PC-3 (cell line): ENCODE measurements at regions not wholly inside any gene's neighbourhood (a gene's known extent, or its start where the extent isn't known, plus 50 kb on each side); places are given as distances from the start of the nearest gene placed in this dataset.

Experiments used
- CTCF ChIP-seq: fragments of 300-600 bp; sonication (generic); conservative IDR thresholded peaks from 2 replicates; pipeline ENCODE4 v1.5.1; 2017; ENCODE audit warnings: antibody characterized with exemption, low read depth, mild to moderate bottlenecking, low read length
- EZH2 ChIP-seq: fragments of 300-600 bp; sonication (generic); IDR thresholded peaks from one replicate; pipeline ENCODE4 v1.6.1; 2017; ENCODE audit warnings: antibody characterized with exemption, mild to moderate bottlenecking, low read length; ENCODE audit not compliant: unreplicated experiment

GRCh38 chr2:12479065-12479601 lies 237.6 kb upstream of the TRIB2 start:
- no peak for TF ChIP-seq CTCF
- TF ChIP-seq EZH2, result no peak
